ENCODE measurements at regions not wholly inside any gene's neighbourhood (a gene's known extent, or its start where the extent isn't known, plus 50 kb on each side); places are given as distances from the start of the nearest gene placed in this dataset.
A peak's percentile ranks its signal among the peaks of the same experiment; 100 is the strongest.

GRCh38 chr14:28348797-28349196 lies 417.8 kb upstream of the FOXG1 start:
- intact Hi-C loops (cut with DNase I), result no loop called here
- H3K36me3 ChIP-seq, result no peaks in the 10 kb centered on the region
- H3K27me3 ChIP-seq, result no peaks in the 10 kb centered on the region
- ATAC-seq, result no peak
- no peak overlapping the region for H3K4me3 ChIP-seq
- no peak overlapping the region for H3K27ac ChIP-seq
- DNase-seq, result no peak
- no peaks in the 10 kb centered on the region for H3K4me1 ChIP-seq
- TF ChIP-seq CTCF (IDR thresholded peaks at IDR 0.05), result no peak
- H3K9me3 ChIP-seq, result no peaks in the 10 kb centered on the region

DNA sequence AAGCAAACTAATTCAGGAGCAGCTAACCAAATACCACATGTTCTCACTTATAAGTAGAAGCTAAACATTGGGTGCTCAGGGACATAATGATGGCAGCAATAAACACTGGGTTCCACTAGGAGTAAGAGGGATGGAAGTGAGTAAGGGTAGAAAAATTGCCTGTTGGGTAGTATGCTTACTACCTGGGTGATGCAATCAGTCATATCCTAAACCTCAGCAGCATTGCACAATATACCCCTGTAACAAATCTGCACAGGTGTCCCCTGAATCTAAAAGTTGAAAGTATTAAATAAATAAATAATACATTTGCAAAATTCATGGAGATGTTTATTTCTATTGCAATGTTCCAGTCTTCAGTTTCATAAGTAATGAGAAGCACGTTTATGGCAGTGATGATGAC lies 409.8 kb upstream of the FOXG1 start:
- H3K27me3 ChIP-seq, result no peaks in the 10 kb centered on the region
- no peaks in the 10 kb centered on the region for H3K36me3 ChIP-seq
- no peak overlapping the region for H3K27ac ChIP-seq
- H3K4me1 ChIP-seq, result no peaks in the 10 kb centered on the region
- H3K9me3 ChIP-seq, result no peaks in the 10 kb centered on the region
- DNase-seq (no peak), ATAC-seq (no peak)
- no peak overlapping the region for H3K4me3 ChIP-seq
- TF ChIP-seq CTCF (IDR thresholded peaks at IDR 0.05), result no peak
- intact Hi-C loops (cut with DNase I), result no loop called here

DNA sequence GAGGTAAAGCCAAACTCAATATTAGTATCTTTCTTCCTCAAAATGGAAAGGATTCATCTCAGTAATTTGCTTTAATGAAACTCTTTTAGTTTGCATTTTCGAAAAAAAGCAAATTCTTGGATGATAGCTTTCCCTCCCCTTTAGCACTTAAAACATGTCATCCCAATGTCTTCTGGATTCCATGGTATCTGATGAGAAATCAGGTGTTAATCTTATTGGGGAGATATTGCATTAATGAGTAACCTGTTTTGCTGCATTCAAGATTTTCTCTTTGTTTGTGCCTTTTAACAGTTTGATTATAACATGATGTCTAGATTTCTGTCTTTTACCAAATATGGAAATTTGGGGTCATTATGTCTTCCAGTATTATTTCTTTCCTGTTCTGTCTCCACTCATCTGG lies 405.1 kb upstream of the FOXG1 start:
- no peak overlapping the region for H3K27ac ChIP-seq
- ATAC-seq (no peak), DNase-seq (no peak)
- H3K36me3 ChIP-seq, result no peaks in the 10 kb centered on the region
- intact Hi-C loops (cut with DNase I), result no loop called here
- H3K9me3 ChIP-seq, result no peaks in the 10 kb centered on the region
- H3K4me1 ChIP-seq, result no peaks in the 10 kb centered on the region
- H3K27me3 ChIP-seq, result no peaks in the 10 kb centered on the region
- no peak overlapping the region for H3K4me3 ChIP-seq
- TF ChIP-seq CTCF (IDR thresholded peaks at IDR 0.05), result no peak

DNA sequence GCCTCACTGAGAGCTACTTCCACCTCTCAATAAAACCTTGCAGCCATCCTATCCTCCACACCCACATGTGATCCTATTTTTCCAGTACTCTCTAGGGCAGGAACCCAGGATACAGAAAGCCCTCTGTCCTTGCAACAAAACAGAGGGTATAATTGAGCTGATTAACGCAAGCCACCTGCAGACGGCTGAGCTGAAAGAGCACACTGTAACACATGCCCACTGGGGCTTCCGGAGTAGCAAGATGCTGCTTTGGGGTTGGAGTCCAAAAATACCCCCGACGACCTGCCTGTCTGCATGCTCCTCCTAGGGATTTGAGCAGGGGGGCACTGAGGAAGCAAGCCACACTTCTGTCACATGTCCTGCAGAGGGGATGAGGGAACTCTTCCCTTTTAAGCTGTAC lies 401.1 kb upstream of the FOXG1 start:
- intact Hi-C loops (cut with DNase I), result no loop called here
- H3K4me1 ChIP-seq, result no peaks in the 10 kb centered on the region
- H3K4me3 ChIP-seq, result no peak overlapping the region
- no peaks in the 10 kb centered on the region for H3K27me3 ChIP-seq
- no peaks in the 10 kb centered on the region for H3K9me3 ChIP-seq
- no peak for ATAC-seq
- no peak for DNase-seq
- no peaks in the 10 kb centered on the region for H3K36me3 ChIP-seq
- no peak for TF ChIP-seq CTCF (IDR thresholded peaks at IDR 0.05)
- no peak overlapping the region for H3K27ac ChIP-seq

GRCh38 chr14:28373721-28374120 lies 392.9 kb upstream of the FOXG1 start:
- H3K36me3 ChIP-seq, result no peaks in the 10 kb centered on the region
- no peak for DNase-seq
- no peak overlapping the region for H3K4me3 ChIP-seq
- H3K27ac ChIP-seq, result no peak overlapping the region
- intact Hi-C loops (cut with DNase I), result no loop called here
- no peak for TF ChIP-seq CTCF (IDR thresholded peaks at IDR 0.05)
- no peaks in the 10 kb centered on the region for H3K9me3 ChIP-seq
- no peaks in the 10 kb centered on the region for H3K4me1 ChIP-seq
- no peaks in the 10 kb centered on the region for H3K27me3 ChIP-seq
- no peak for ATAC-seq

DNA sequence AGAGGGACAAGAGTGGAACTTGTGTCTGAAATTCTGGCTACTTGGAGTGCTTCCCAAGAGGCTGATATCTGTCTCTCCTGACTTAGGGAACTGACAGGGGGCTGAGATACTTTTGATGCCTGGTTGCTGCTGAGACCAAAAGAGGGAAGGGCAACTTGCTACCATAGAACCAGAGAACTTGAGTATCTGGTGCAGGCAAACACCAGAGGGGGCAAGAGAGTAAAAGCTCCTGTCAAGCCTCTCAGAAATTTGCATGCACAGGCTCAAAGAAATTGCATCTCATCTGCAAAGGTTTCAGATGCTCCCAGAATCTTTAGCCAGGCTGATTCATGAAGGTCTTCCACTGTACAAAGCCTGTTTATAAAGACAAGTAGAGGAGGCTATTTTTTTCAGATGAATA lies 391.3 kb upstream of the FOXG1 start:
- Histone ChIP-seq H3K27ac (no peak overlapping the region), H3K36me3 (no peaks in the 10 kb centered on the region), H3K27me3 (no peaks in the 10 kb centered on the region), H3K4me1 (no peaks in the 10 kb centered on the region), H3K4me3 (no peak overlapping the region), H3K9me3 (no peaks in the 10 kb centered on the region)
- intact Hi-C loops (cut with DNase I), result no loop called here
- ATAC-seq (peak; percentile 71), DNase-seq (no peak)
- peak; percentile 37 for TF ChIP-seq CTCF (IDR thresholded peaks at IDR 0.05)
